Liver (tissue), 8 donors: ENCODE measurements at regions not wholly inside any gene's neighbourhood (a gene's known extent, or its start where the extent isn't known, plus 50 kb on each side); places are given as distances from the start of the nearest gene placed in this dataset.

Experiments
- DNase-seq: peaks from one replicate; pipeline ENCODE4 v3.0.0-alpha.2; 2017; ENCODE audit warnings: low spot score
- H3K27ac ChIP-seq, 2 donors: one replicate each; pipeline ENCODE4 v1.7.0; 2013; ENCODE audit warnings: inconsistent platforms in 2 of 2, low read length in 2 of 2, control low read depth in 1 of 2, low read depth in 1 of 2, mild to moderate bottlenecking in 1 of 2
- H3K27me3 ChIP-seq, 4 donors: one replicate each; pipeline versions ENCODE4 v1.6.1 to v1.7.0; 2013; ENCODE audit warnings: low read length in 3 of 4, inconsistent platforms in 1 of 4, mild to moderate bottlenecking in 1 of 4, moderate library complexity in 1 of 4; ENCODE audit not compliant: control insufficient read depth in 4 of 4, insufficient read depth in 4 of 4
- H3K36me3 ChIP-seq, 4 donors: one replicate each; pipeline versions ENCODE4 v1.6.1 to v1.7.0; 2013; ENCODE audit warnings: low read length in 3 of 4, mild to moderate bottlenecking in 3 of 4, low read depth in 1 of 4, moderate library complexity in 1 of 4; ENCODE audit not compliant: control insufficient read depth in 4 of 4, insufficient read depth in 3 of 4
- H3K4me1 ChIP-seq, 4 donors: one replicate each; pipeline versions ENCODE4 v1.6.1 to v1.7.0; 2013; ENCODE audit warnings: low read length in 3 of 4, mild to moderate bottlenecking in 3 of 4, moderate library complexity in 1 of 4; ENCODE audit not compliant: control insufficient read depth in 4 of 4, insufficient read depth in 4 of 4
- H3K4me3 ChIP-seq, 3 donors: one replicate each; pipeline versions ENCODE4 v1.6.1 to v1.7.0; 2013; ENCODE audit warnings: low read length in 3 of 3, control low read depth in 1 of 3, low read depth in 1 of 3, mild to moderate bottlenecking in 1 of 3
- H3K9ac ChIP-seq, 2 donors: one replicate each; pipeline ENCODE4 v1.7.0; 2013; ENCODE audit warnings: low read length in 2 of 2, mild to moderate bottlenecking in 2 of 2, moderate library complexity in 2 of 2, control low read depth in 1 of 2, low read depth in 1 of 2
- H3K9me3 ChIP-seq, 4 donors: one replicate each; pipeline versions ENCODE4 v1.6.1 to v1.7.0; 2013; ENCODE audit warnings: low read length in 3 of 4; ENCODE audit not compliant: control insufficient read depth in 4 of 4
- FOXA2 ChIP-seq: IDR thresholded peaks from 2 replicates; pipeline ENCODE4 v1.6.1; 2016; ENCODE audit warnings: antibody characterized with exemption
- TAF1 ChIP-seq: conservative IDR thresholded peaks from 2 replicates; pipeline ENCODE4 v1.6.1; 2016; ENCODE audit warnings: antibody characterized with exemption, mild to moderate bottlenecking
- WGBS: extraction: QIAGEN DNeasy Blood & Tissue Kit; methylation state at CpG from one replicate; pipeline ENCODE4 v1.1.7; 2013; 5-methylcytosine and 5-hydroxymethylcytosine counted together
- TF ChIP-seq, protein P1 (sequence below): IDR thresholded peaks from 2 replicates; pipeline ENCODE4 v1.6.1; 2016; ENCODE audit warnings: antibody characterized with exemption
- TF ChIP-seq, protein P2 (sequence below): IDR thresholded peaks from 2 replicates; pipeline ENCODE4 v1.6.1; 2016; ENCODE audit warnings: antibody characterized with exemption
- TF ChIP-seq, protein P3 (sequence below): fragments of 150-350 bp; IDR thresholded peaks from 2 replicates; pipeline ENCODE4 v1.5.1; 2017; ENCODE audit warnings: improper control_type of control experiment, low read depth, low read length; ENCODE audit not compliant: missing input control
- TF ChIP-seq, protein P4 (sequence below): IDR thresholded peaks from 2 replicates; pipeline ENCODE4 v1.6.1; 2016; ENCODE audit warnings: antibody characterized with exemption, mild to moderate bottlenecking
- donor health status: healthy.
- donor health status: healthy.
- donor health status: healthy.
- donor health status: healthy.
- donor health status: healthy.

DNA sequence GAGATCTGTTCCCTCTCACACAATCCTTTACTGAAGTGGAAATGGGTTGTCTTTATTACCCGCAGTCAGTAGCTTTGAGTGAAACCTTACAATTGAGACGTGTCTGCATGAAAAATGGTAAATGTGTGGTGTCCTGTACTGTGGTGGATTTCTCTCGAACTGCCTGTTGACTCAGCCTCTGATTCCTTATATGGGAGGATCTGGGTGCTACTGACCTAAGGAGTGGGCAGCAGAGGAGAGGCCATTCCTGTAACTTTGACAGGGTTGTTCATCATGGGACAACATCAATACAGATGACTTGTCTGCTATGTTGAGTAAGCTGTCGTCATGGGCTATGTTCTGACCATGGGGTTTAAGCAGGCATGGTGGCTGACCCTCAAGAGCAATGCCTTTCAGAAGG is 159.6 kb upstream of the WDR1 start:
- Histone ChIP-seq H3K9me3 (no peaks in the 10 kb centered on the region), H3K27ac (no peak overlapping the region), H3K4me3 (no peak overlapping the region), H3K27me3 (no peaks in the 10 kb centered on the region), H3K4me1 (no peaks in the 10 kb centered on the region), H3K9ac (no peak overlapping the region), H3K36me3 (no peaks in the 10 kb centered on the region)
- WGBS: 88% methylated on average over 4 of the region's 4 CpGs
- TF ChIP-seq, protein P1, sequence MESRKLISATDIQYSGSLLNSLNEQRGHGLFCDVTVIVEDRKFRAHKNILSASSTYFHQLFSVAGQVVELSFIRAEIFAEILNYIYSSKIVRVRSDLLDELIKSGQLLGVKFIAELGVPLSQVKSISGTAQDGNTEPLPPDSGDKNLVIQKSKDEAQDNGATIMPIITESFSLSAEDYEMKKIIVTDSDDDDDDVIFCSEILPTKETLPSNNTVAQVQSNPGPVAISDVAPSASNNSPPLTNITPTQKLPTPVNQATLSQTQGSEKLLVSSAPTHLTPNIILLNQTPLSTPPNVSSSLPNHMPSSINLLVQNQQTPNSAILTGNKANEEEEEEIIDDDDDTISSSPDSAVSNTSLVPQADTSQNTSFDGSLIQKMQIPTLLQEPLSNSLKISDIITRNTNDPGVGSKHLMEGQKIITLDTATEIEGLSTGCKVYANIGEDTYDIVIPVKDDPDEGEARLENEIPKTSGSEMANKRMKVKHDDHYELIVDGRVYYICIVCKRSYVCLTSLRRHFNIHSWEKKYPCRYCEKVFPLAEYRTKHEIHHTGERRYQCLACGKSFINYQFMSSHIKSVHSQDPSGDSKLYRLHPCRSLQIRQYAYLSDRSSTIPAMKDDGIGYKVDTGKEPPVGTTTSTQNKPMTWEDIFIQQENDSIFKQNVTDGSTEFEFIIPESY: no peak
- TF ChIP-seq TAF1 (no peak), FOXA2 (no peak)
- TF ChIP-seq, protein P2, sequence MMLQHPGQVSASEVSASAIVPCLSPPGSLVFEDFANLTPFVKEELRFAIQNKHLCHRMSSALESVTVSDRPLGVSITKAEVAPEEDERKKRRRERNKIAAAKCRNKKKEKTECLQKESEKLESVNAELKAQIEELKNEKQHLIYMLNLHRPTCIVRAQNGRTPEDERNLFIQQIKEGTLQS: no peak
- TF ChIP-seq, protein P3, sequence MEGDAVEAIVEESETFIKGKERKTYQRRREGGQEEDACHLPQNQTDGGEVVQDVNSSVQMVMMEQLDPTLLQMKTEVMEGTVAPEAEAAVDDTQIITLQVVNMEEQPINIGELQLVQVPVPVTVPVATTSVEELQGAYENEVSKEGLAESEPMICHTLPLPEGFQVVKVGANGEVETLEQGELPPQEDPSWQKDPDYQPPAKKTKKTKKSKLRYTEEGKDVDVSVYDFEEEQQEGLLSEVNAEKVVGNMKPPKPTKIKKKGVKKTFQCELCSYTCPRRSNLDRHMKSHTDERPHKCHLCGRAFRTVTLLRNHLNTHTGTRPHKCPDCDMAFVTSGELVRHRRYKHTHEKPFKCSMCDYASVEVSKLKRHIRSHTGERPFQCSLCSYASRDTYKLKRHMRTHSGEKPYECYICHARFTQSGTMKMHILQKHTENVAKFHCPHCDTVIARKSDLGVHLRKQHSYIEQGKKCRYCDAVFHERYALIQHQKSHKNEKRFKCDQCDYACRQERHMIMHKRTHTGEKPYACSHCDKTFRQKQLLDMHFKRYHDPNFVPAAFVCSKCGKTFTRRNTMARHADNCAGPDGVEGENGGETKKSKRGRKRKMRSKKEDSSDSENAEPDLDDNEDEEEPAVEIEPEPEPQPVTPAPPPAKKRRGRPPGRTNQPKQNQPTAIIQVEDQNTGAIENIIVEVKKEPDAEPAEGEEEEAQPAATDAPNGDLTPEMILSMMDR: no peak
- TF ChIP-seq, protein P4, sequence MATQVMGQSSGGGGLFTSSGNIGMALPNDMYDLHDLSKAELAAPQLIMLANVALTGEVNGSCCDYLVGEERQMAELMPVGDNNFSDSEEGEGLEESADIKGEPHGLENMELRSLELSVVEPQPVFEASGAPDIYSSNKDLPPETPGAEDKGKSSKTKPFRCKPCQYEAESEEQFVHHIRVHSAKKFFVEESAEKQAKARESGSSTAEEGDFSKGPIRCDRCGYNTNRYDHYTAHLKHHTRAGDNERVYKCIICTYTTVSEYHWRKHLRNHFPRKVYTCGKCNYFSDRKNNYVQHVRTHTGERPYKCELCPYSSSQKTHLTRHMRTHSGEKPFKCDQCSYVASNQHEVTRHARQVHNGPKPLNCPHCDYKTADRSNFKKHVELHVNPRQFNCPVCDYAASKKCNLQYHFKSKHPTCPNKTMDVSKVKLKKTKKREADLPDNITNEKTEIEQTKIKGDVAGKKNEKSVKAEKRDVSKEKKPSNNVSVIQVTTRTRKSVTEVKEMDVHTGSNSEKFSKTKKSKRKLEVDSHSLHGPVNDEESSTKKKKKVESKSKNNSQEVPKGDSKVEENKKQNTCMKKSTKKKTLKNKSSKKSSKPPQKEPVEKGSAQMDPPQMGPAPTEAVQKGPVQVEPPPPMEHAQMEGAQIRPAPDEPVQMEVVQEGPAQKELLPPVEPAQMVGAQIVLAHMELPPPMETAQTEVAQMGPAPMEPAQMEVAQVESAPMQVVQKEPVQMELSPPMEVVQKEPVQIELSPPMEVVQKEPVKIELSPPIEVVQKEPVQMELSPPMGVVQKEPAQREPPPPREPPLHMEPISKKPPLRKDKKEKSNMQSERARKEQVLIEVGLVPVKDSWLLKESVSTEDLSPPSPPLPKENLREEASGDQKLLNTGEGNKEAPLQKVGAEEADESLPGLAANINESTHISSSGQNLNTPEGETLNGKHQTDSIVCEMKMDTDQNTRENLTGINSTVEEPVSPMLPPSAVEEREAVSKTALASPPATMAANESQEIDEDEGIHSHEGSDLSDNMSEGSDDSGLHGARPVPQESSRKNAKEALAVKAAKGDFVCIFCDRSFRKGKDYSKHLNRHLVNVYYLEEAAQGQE: no peak
- no peak for DNase-seq

DNA sequence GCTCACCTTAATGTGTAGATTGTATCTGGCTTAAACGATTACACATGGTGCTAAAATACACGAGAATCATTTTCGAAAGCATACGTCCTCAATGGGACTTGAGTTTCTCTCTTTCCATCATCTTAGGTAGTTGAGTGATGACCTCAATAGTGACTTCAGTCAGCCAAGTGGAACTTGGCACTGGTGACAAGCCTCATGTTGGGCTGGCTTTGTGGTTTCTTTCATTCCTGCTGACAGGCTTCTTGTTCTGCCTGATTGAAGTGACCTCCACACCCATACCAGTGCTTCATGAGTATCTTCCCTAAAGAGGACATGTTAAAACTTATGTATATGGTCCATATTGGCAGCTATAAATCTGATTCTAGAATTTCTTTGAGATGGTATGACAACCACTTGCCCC is 159.1 kb upstream of the WDR1 start:
- H3K9me3 ChIP-seq: no peaks in the 10 kb centered on the region
- TF ChIP-seq, protein P3: no peak
- no peaks in the 10 kb centered on the region for H3K36me3 ChIP-seq
- H3K4me1 ChIP-seq: no peaks in the 10 kb centered on the region
- no peak for DNase-seq
- no peak overlapping the region for H3K9ac ChIP-seq
- 90% methylated on average over 4 of the region's 4 CpGs for WGBS
- no peaks in the 10 kb centered on the region for H3K27me3 ChIP-seq
- no peak overlapping the region for H3K27ac ChIP-seq
- no peak overlapping the region for H3K4me3 ChIP-seq
